HG02970 (cell line): ENCODE measurements at regions not wholly inside any gene's neighbourhood (a gene's known extent, or its start where the extent isn't known, plus 50 kb on each side); places are given as distances from the start of the nearest gene placed in this dataset.

ENCODE experiments used
- ATAC-seq: cut with Tn5 transposase; IDR thresholded peaks from one replicate; pipeline ENCODE4 v1.9.1; 2021; ENCODE audit warnings: mild to moderate bottlenecking, moderate library complexity, moderate number of reproducible peaks; ENCODE audit not compliant: unreplicated experiment, low FRiP score

DNA sequence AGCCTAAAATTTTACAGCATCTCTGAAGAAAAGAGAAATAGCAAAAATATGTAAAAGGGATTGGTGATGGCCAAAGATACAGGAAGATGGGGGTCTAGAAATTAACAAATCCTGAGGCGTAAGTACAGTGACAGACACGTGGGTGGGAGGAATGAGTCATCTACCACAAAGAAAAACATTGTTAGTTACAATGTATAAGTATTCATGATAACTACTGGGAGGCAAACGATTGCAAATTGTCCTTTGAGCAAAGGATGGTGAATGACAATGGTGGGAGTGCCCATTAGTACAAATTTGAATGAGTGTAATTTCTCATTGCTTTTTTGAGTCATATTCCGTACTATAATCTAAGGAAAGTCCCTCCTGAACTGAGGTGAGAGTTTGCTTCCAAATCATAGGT is 809.0 kb upstream of the FAM98A start:
- ATAC-seq = no peak

DNA sequence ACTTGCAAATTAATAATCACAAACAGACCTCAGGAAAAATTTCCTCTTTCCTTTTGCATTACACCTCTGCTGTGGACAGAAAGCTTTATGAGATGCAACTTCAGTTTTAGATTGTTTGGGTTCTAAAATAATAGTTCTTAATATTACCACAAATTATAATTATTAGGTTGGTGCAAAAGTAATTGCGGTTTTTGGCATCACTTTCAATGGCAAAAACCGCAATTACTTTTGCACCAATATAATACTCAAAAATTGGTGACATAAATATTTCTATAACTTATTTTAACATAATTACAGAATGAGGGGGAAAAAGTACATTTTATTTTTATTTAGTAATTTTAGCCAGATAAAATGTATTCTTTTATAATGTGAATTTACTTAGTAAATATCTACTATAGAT is 804.4 kb upstream of the FAM98A start:
- ATAC-seq = no peak

DNA sequence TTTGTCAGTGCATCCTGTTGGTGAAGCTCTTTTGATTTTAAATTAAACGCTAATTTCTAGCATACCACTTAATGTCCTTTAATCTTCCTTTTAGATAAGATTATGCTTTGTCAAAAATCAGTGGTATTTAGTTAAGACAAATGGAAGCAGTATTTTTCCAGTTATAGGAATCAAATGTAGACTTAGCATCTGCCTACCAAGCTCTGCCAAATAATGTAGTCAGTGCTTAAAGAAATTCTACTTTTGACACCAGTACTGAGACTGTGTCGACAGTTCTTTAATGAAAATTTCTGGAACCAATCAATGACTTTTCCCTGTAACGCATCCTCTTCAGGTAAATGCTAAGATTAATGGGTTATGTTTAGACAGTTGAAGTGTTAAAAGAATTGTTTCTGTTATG is 803.3 kb upstream of the FAM98A start:
- no peak for ATAC-seq

DNA sequence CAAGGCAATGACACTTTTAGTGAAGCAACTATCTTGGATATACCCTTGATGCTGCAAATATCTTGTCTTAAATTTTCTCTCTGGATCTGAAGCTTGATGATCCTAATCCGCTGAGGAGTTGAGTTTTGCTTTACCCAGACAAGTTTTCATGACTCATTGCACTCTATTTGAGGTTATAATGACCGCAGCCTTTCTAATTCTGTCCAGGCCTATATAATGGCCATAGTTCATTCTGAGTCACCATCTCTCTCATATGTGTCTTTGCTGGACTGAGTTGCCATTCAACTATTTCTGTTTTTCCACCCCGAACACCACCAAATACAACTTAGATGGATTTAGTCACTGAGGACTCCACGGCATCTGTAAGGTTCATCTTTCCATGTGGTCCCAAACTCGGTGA is 802.1 kb upstream of the FAM98A start:
- ATAC-seq = no peak

DNA sequence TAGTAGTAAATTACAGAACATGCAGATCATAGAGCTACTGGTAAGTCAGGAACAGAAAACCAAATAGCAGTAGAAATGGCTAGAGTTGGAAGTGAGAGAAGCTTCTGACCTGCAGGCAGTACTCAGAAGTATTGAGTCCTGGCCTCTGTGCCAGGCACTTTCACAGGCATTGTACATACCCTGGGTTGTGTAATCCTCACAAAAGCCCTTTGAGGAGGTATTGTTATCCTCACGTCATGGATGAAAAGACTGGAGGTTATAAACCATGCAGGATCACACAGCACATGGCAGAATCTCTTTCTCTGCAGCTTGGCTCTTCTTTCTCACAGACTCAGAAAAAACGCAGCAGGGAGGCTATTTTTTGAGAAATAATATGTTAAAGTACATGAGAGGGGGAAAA is 789.3 kb upstream of the FAM98A start:
- no peak for ATAC-seq

DNA sequence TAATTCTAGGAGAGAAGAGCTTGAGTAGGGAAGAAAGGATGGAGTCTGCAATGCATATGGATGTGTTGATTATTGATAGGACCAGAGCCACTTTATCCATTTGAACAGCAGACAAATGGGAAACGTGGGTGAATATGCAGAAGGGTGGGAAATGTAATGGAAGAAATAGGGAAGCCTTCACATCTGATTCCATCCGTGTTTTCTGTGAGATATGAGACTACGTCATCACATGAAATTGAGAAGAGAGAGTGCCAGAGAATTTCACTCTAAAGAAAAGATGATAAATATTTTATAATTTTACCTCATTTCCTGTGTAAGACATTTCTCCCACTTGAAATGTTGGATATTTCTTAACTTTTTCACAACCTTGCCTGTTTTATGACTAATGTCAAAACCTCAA is 788.4 kb upstream of the FAM98A start:
- no peak for ATAC-seq

DNA sequence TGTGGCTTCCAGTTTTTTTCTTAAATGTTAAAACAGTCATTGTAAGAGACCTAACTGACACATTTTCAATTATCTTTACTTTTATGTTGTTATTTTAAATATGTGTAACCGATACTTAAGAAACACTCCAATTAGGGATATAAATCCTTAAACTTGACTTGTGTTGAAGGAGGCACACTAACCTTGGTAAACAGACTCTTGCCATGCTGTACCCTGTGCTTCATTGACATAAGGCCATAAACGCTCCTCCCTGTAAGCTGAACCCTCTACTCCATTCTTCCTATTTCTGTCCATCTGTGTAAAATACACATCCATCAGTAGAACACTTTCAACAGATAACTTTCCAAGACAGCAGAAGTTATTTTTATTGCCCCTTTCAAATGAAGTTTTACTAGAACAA is 780.5 kb upstream of the FAM98A start:
- ATAC-seq = no peak

DNA sequence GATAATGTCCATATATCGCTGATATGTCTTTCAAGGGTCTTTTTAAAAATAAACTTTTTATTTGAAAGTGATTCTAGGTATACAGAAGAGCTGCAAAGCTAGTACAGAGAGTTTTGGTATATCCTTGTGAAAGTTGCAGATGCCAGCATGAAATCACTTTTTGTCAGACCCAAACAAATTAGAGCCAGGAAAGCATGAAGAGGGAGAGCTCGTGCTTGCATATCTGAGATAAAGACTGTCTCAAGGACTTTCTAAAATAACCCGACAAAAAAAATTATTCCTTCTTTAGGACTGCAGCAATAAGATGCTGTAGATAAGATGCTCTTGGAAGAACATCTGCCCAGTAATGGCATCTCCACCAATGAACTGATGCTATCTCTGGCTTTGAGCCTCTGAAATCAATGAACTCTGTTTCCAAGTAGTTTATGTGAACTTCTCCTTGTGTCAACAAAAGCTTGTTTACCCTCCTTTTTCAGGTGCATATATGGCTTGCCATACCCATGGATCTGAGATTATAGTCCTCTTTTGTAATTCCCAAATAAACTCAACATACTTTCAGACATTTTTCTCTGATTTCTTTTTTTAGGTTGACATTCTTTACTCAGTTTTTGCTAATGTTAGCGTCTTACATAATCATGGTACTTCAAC is 774.6 kb upstream of the FAM98A start:
- ATAC-seq = no peak

DNA sequence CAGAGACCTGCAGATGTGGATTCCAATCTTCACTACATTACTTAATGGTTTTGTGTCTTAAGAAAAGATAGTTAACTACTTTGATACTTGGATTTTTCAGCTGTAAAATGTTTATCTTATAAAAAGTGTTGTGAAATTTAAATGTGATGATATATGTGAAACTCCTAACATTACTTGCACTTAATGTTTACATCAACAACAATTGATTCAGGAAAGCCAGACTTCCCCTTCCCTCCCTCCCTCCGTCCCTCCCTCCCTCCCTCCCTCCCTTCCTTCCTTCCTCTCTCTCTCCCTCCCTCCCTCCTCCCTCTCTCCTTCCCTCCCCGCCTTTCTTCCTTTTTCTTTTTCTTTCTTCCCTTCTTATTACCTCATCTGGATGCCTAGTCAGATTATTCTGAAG is 773.9 kb upstream of the FAM98A start:
- ATAC-seq = no peak

DNA sequence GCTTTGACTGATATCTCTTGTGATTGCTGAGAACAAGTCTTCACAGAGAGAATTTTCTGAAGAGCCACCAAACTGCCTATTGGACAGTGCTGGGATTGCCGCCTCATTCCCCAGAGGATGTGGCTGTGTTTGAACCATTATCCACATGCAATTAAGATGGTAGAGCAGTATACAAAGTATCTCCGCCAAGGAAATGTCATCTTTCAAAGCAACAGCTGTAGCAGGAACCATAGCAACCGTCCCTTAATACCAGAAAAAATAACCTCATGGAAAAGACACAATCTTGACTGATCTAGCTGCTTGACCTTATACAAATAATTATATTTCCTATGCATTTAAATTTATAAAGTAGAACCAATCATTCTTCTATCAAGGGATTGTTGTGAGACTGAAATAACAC is 772.6 kb upstream of the FAM98A start:
- ATAC-seq = no peak

DNA sequence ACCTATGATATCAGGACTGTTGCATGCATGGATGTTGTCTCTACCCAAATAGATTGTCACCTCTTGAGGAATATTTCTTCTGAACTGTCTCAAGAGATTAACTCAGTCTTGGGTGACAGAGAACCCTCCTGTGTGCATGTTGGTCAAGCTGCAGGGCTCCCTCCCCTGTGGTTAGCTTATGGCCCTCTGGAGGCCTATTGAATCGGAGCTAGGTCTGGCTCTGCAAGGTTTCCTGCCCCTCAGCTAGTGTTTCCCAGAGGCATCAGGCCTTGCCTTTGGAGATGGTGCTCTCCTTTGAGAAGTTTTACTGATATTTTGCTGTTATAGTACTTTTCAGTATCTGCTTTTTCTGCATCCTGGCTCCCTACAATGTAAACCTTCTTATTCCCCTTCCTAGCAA is 769.2 kb upstream of the FAM98A start:
- no peak for ATAC-seq

DNA sequence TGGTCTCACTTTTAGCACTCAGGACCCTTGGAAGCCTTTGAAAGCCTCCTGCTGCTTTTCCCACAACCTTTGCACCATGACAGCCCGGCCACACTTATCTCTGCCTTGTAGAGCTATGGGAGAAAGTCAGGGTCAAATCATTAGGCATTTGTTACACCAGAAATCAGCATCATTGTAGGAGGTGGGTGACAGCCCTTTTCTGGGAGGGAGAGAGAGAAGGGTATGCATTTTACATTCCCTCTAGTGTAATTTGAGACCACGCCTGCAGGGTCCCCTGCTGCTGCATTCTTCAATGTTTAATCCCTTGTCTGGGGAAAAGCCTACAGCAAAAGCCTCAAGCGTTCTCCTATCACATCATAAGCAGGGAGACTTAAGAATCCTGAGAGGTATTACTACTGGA is 766.8 kb upstream of the FAM98A start:
- ATAC-seq = no peak

DNA sequence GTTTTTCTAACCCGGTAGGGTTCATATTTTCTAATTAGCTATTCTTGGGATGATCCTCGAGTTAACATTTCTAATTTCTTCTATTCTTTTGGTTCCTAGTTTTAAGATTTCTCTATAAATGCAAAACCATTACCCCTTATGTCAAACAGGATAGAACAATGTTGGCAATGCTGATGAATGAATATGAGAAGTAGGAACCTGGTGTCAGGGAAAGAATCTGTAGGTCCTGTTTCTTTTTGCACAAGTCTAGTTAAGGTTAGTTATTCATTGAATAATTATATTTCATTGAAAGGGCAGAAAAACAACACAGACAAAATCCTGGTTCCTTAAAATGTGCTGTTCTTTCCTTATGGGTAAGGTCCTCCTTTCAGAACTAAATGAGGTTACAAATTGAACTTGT is 766.4 kb upstream of the FAM98A start:
- ATAC-seq = no peak

DNA sequence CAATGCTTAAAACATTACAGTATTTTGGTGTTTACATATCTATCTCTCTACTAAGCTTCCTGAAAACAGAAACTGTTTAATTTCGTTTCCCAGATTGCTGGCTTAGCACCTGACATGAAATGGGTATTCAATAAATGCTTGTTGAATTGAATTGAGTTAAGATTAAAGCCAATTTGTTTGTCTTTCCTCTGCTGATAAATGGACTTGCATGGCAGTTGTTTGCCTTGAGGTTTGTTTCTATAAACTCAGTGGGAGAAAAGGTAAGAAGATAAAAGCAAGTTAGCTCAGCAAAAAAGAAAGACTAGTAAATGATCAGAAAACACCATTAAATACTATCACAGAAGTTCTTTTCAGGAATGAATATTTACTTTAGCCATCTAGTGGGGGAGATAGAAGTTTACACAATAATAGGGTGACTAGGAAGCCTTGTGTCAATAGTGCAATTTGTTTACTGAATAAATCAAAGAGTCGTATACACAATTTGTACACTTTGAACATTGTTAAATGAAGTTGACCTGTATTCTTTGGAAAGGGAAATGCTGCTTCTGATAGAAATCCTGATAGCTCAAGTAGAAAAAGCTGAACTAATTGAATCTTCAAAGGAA is 754.5 kb upstream of the FAM98A start:
- ATAC-seq = no peak

DNA sequence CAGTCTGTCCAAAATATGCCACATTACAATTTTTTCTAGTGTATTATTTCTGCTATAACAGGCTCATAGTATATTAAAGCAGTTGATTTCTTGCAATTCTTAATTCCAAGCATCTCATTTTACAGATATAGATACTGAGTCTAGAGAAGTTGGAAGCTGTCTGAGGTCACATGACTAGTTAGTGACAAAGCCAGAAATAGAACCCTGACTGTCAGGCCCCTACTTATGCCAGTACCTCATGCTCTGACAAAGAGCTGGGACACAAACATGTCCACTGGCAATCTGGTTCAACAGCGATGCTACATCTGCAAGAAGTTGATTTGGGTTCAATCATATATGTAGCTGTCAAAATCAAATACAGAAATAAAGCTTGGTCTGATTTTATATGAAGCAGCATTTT is 750.4 kb upstream of the FAM98A start:
- ATAC-seq = no peak

DNA sequence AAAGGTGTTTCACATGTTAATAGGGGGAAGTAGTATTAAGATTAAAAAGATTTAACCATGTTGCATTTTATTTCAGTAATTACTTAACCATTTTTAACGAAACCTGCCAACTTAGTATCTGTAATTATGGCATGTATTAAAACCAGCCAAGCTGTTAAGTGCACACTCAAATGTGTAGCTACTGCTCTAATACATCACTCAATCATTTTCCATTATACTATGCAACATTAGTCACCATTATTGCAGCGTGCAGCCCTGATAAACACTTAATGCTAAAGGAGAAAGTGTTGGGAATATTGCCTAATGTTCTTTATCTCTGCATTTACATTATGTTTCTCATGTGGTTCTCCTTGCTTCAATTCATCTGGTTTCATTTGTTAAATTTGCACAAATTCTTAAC is 745.9 kb upstream of the FAM98A start:
- ATAC-seq = no peak

DNA sequence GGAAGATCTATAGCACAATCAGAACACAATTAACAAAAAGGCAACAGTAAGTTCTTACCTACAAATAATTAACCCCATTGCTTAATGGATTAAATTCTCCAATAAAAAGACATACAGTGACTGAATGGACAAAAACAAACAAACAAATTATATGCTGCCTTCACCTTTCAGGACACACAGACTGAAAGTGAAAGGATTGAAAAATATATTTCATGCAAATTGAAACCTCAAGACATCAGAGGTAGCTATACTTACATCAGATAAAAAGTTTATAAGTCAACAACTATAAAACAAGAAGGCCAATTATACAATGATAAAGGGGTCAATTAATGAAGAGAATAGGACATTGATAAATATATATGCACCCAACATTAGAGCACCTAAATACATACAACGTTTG is 741.2 kb upstream of the FAM98A start:
- no peak for ATAC-seq

DNA sequence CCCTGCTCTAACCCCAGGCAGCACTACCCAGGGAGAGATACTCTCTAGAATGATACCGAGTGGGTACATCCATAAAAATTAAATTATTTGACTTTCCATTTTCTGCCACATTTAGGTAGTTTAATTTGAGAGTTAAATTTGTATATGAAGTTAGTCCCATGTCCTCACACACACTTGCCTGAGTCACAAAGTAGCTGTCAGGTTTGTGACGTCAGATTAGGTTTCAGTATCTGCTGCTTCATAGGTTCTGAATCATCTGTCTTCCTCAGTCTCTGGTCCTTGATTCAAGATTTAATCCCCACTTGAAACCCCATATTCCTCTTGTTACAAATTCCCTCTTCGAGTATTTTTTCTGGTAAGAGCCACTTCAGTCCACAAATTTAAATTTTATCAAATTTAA is 738.6 kb upstream of the FAM98A start:
- ATAC-seq = no peak

DNA sequence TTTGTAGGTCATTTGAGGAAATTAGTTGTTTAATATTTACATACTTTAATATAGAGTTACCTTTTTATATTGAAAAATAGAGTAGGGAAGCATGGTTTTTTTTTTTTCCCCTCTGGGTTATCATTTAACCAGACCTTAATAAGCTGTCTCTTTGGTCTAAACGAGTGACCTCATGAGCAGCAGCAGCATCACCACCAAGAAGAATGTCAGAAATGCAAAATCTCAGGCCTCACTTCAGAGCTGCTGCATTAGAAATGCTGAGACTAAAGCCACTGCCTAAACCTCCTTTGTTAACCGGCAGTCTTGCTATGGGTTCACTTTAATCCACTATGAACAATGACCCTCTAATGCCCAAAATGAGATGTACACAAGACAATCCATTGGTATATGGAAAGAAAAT is 733.7 kb upstream of the FAM98A start:
- ATAC-seq = no peak

DNA sequence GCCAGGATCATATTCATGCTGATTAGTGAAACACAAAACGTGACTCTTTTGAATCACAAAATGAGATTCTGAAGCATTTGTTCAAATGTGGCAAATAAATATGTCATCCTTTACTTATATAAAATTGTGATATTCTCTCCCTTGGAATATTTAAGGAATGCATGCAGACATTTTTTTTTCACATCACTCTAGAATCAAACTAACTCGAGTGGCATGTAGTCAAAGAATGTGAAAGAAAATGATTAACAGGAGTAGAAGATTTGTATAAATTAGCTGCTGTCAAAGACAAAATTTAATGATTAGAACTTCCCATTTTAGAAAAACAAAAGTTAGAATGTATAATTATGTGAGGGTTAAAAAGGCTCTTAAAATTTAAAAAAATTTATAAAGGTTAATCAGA is 721.0 kb upstream of the FAM98A start:
- no peak for ATAC-seq

DNA sequence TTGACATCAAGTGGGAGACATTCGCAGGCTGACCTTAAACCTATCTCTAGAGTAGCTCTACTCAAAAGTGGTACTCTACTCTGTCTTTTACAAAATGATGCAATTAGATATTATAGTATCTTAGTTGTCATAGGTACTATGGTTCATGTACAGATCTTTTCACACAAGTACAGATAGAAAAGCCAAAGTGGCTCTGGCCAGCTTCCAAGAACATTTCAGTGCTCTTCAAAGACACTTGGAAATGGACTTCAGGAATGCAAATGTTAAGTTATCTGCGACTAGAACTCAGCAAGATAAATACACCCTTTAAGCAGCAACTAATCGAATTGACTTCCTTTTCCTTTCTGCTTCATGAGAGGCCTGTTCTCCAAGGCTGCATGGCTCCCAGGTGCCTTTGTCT is 718.7 kb upstream of the FAM98A start:
- ATAC-seq = no peak

DNA sequence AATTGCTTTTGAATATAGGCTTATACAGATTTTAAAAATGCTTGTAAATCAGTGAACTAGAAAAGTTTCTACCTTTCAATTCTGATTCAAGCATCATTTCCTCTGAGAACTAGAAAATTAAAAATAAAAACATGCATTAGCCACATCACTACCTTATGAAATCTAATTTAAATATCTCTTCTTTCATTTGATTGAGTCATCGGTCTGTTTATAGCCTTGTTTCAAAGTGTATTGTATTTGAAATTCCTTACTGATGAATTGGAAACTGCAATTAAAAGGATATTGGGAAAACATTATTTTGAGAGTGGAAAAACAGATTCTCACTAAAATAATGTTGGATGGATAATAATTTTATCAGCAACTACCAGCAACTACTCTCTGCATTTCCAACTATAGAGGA is 717.7 kb upstream of the FAM98A start:
- ATAC-seq = no peak

DNA sequence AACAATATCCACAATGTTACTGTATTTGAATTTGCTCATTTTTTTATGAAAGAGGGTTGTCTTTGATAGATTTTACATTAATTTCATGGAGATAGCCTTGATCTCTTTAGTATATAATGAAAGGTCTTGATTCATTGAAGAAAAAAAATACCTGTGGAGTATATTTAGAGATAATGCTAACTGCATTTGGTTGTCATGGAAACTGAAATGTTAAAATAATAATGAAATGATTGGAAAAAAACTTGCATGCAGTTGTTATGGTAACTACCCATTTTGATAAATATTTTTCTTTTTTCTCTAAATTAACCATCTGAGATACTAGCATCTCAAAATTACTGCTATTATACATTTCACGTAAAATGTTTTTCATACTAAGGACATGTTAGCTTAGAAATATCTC is 712.7 kb upstream of the FAM98A start:
- ATAC-seq = no peak
